Spinal cord (tissue), 9 donors: ENCODE measurements at regions not wholly inside any gene's neighbourhood (a gene's known extent, or its start where the extent isn't known, plus 50 kb on each side); places are given as distances from the start of the nearest gene placed in this dataset.

Experiments used
- DNase-seq, 6 donors: peaks; one replicate each; pipeline versions ENCODE4 v3.0.0 to v3.0.0-alpha.2; 2013 to 2015; ENCODE audit warnings: low spot score in 6 of 6, low read depth in 4 of 6
- H3K27ac ChIP-seq: one replicate; pipeline ENCODE4 v1.5.1; 2013; ENCODE audit warnings: low read depth, low read length, control low read depth
- H3K27me3 ChIP-seq: one replicate; pipeline ENCODE4 v1.6.1; 2013; ENCODE audit warnings: low read length; ENCODE audit not compliant: control insufficient read depth, insufficient read depth
- H3K36me3 ChIP-seq: one replicate; pipeline ENCODE4 v1.6.1; 2013; ENCODE audit warnings: low read length; ENCODE audit not compliant: control insufficient read depth, insufficient read depth
- H3K4me1 ChIP-seq: one replicate; pipeline ENCODE4 v1.6.1; 2013; ENCODE audit warnings: low read length; ENCODE audit not compliant: control insufficient read depth, insufficient read depth
- H3K4me3 ChIP-seq: one replicate; pipeline ENCODE4 v1.5.1; 2013; ENCODE audit warnings: low read depth, low read length, control low read depth
- H3K9me3 ChIP-seq: one replicate; pipeline ENCODE4 v1.6.1; 2013; ENCODE audit warnings: low read length; ENCODE audit not compliant: control insufficient read depth, insufficient read depth
- WGBS: methylation state at CpG from one replicate; pipeline ENCODE4 v1.1.5; 2013; ENCODE audit warnings: missing lambda C conversion rate; ENCODE audit not compliant: insufficient coverage; 5-methylcytosine and 5-hydroxymethylcytosine counted together
- donor health status: healthy.

- H3K36me3 ChIP-seq, result no peaks in the 10 kb centered on the region
- no peaks in the 10 kb centered on the region for H3K4me1 ChIP-seq
- 66% methylated on average over 6 of the region's 6 CpGs for WGBS
- DNase-seq, result no peak
- no peak overlapping the region for H3K27ac ChIP-seq
- no peak overlapping the region for H3K4me3 ChIP-seq
- H3K27me3 ChIP-seq, result no peaks in the 10 kb centered on the region
- H3K9me3 ChIP-seq, result no peaks in the 10 kb centered on the region
These were observed 92.2 kb upstream of the NCKAP5 start for GRCh38 chr2:133660510-133660909.

DNA sequence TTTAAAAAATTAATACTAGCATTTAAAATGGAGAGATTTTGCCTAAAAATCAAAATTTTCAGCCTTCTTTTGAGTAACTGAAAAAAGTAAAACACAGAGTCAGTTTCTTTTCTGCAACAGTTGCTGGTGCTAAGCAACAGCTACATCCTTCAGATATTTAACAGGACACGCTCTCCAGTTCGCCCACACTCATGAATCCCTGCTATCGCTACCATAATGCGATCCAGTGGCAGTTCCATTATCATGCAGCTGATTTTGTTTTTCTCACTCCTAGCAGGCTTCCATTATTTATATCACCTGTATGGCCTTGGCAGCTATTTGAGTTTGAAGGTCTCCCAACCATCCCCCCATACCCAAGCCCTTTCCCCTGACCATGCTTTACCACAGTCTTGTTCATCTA is 93.1 kb upstream of the NCKAP5 start:
- Histone ChIP-seq H3K4me3 (no peak overlapping the region), H3K9me3 (no peaks in the 10 kb centered on the region), H3K27me3 (no peaks in the 10 kb centered on the region), H3K36me3 (no peaks in the 10 kb centered on the region), H3K4me1 (no peaks in the 10 kb centered on the region), H3K27ac (no peak overlapping the region)
- peak in 1 of 6 donors; percentile 62 for DNase-seq
- WGBS, result 44% methylated on average over 4 of the region's 4 CpGs

- H3K4me1 ChIP-seq, result no peaks in the 10 kb centered on the region
- peaks cover 16% of the 10 kb centered on the region for H3K9me3 ChIP-seq
- DNase-seq, result no peak
- no peak overlapping the region for H3K27ac ChIP-seq
- no peaks in the 10 kb centered on the region for H3K36me3 ChIP-seq
- no peaks in the 10 kb centered on the region for H3K27me3 ChIP-seq
- WGBS, result no CpG with 5 or more reads among the region's 1 CpG
- H3K4me3 ChIP-seq, result no peak overlapping the region
These were observed 98.4 kb upstream of the NCKAP5 start for GRCh38 chr2:133666621-133667020.

GRCh38 chr2:133667085-133667484 is 98.8 kb upstream of the NCKAP5 start:
- Histone ChIP-seq H3K27ac (no peak overlapping the region), H3K4me3 (no peak overlapping the region), H3K4me1 (no peaks in the 10 kb centered on the region), H3K36me3 (no peaks in the 10 kb centered on the region), H3K9me3 (peaks cover 16% of the 10 kb centered on the region), H3K27me3 (no peaks in the 10 kb centered on the region)
- no peak for DNase-seq

GRCh38 chr2:133667968-133668367 is 99.7 kb upstream of the NCKAP5 start:
- no peak overlapping the region for H3K27ac ChIP-seq

GRCh38 chr2:133668547-133668946 is 100.3 kb upstream of the NCKAP5 start:
- Histone ChIP-seq H3K9me3 (peaks cover 16% of the 10 kb centered on the region), H3K27ac (no peak overlapping the region), H3K36me3 (no peaks in the 10 kb centered on the region), H3K4me1 (peaks cover 7% of the 10 kb centered on the region), H3K4me3 (no peak overlapping the region), H3K27me3 (no peaks in the 10 kb centered on the region)
- no peak for DNase-seq
- WGBS, result no CpG with 5 or more reads among the region's 2 CpGs

More at GRCh38 chr2:133667968-133668367, 99.7 kb upstream of the NCKAP5 start:
- no peaks in the 10 kb centered on the region for H3K27me3 ChIP-seq
- no CpG with 5 or more reads among the region's 1 CpG for WGBS
- H3K9me3 ChIP-seq, result peaks cover 16% of the 10 kb centered on the region
- no peak overlapping the region for H3K4me3 ChIP-seq
- H3K4me1 ChIP-seq, result peaks cover 1% of the 10 kb centered on the region
- DNase-seq, result no peak
- H3K36me3 ChIP-seq, result no peaks in the 10 kb centered on the region

- 27% methylated on average over 3 of the region's 6 CpGs for WGBS
- peaks cover 11% of the 10 kb centered on the region for H3K9me3 ChIP-seq
- DNase-seq, result peak in 2 of 6 donors; percentile 45 to 66
- no peak overlapping the region for H3K4me3 ChIP-seq
- no peaks in the 10 kb centered on the region for H3K36me3 ChIP-seq
- peak overlapping the region; percentile 85 for H3K27ac ChIP-seq
- H3K4me1 ChIP-seq, result peaks cover 13% of the 10 kb centered on the region
- peaks cover 3% of the 10 kb centered on the region for H3K27me3 ChIP-seq
These were observed 105.1 kb upstream of the NCKAP5 start for GRCh38 chr2:133673305-133673905.

- H3K36me3 ChIP-seq, result no peaks in the 10 kb centered on the region
- peaks cover 8% of the 10 kb centered on the region for H3K9me3 ChIP-seq
- H3K27me3 ChIP-seq, result peaks cover 3% of the 10 kb centered on the region
- no peak for DNase-seq
- H3K4me1 ChIP-seq, result peaks cover 13% of the 10 kb centered on the region
- H3K27ac ChIP-seq, result peak overlapping the region; percentile 85
- WGBS, result no CpG with 5 or more reads among the region's 4 CpGs
- H3K4me3 ChIP-seq, result peak overlapping the region; percentile 23
These were observed 105.8 kb upstream of the NCKAP5 start for GRCh38 chr2:133674066-133674432.

GRCh38 chr2:133674433-133675331 is 106.4 kb upstream of the NCKAP5 start:
- peak; percentile 79 to 95 (median 86) for DNase-seq

More at GRCh38 chr2:133674433-133675331, 106.4 kb upstream of the NCKAP5 start:
- WGBS, result 5% methylated on average over 16 of the region's 21 CpGs
- Histone ChIP-seq H3K27ac (peak overlapping the region; percentile 85), H3K4me1 (peaks cover 13% of the 10 kb centered on the region), H3K9me3 (peaks cover 3% of the 10 kb centered on the region), H3K4me3 (peak overlapping the region; percentile 23), H3K27me3 (peaks cover 3% of the 10 kb centered on the region), H3K36me3 (no peaks in the 10 kb centered on the region)
